HepG2 (cell line): ENCODE measurements at regions not wholly inside any gene's neighbourhood (a gene's known extent, or its start where the extent isn't known, plus 50 kb on each side); places are given as distances from the start of the nearest gene placed in this dataset.

Experiments used
- CENPT ChIP-seq: sonication (generic); formaldehyde crosslinking; IDR thresholded peaks from 2 replicates; pipeline ENCODE4 v1.8.0; 2022; ENCODE audit warnings: low read depth, mild to moderate bottlenecking, moderate library complexity, missing genetic modification reagents
- CHD4 ChIP-seq: fragments of 200-600 bp; sonication (generic); IDR thresholded peaks from 2 replicates; pipeline ENCODE4 v1.7.0; 2017; ENCODE audit warnings: mild to moderate bottlenecking, low read length, borderline replicate concordance
- FOXM1 ChIP-seq: sonication (generic); formaldehyde crosslinking; IDR thresholded peaks from 2 replicates; pipeline ENCODE4 v1.5.0; 2020; ENCODE audit warnings: missing genetic modification reagents
- GATAD2A ChIP-seq: IDR thresholded peaks from 2 replicates; pipeline ENCODE4 v1.6.1; 2016
- GFI1 ChIP-seq: sonication (generic); formaldehyde crosslinking; IDR thresholded peaks from 2 replicates; pipeline ENCODE4 v1.5.0; 2020; ENCODE audit warnings: missing genetic modification reagents, mild to moderate bottlenecking, borderline replicate concordance
- MXD4 ChIP-seq: IDR thresholded peaks from 2 replicates; pipeline ENCODE4 v1.6.1; 2016; ENCODE audit warnings: mild to moderate bottlenecking, missing biosample characterization, missing genetic modification reagents
- PLRG1 ChIP-seq: fragments of 450-650 bp; conservative IDR thresholded peaks from 2 replicates; pipeline ENCODE4 v1.6.1; 2016
- PREB ChIP-seq: sonication (generic); formaldehyde crosslinking; IDR thresholded peaks from 2 replicates; pipeline ENCODE4 v1.4.0; 2020; ENCODE audit warnings: missing genetic modification reagents
- ZNF275 ChIP-seq: sonication (generic); formaldehyde crosslinking; IDR thresholded peaks from 2 replicates; pipeline ENCODE4 v1.8.0; 2022; ENCODE audit warnings: missing genetic modification reagents, mild to moderate bottlenecking, inconsistent platforms, borderline replicate concordance
- ZNF574 ChIP-seq: sonication (generic); formaldehyde crosslinking; IDR thresholded peaks from 2 replicates; pipeline ENCODE4 v1.4.0; 2020; ENCODE audit warnings: missing genetic modification reagents
- ZNF644 ChIP-seq: IDR thresholded peaks from 2 replicates; pipeline ENCODE4 v1.6.1; 2016; ENCODE audit warnings: low read depth
- ZNF746 ChIP-seq: sonication (generic); formaldehyde crosslinking; IDR thresholded peaks from 2 replicates; pipeline ENCODE4 v1.8.0; 2022; ENCODE audit warnings: mild to moderate bottlenecking, missing genetic modification reagents
- ZNF773 ChIP-seq: sonication (generic); formaldehyde crosslinking; IDR thresholded peaks from 2 replicates; pipeline ENCODE4 v1.4.0; 2020; ENCODE audit warnings: missing genetic modification reagents, borderline replicate concordance
- ZNF782 ChIP-seq: sonication (generic); formaldehyde crosslinking; IDR thresholded peaks from 2 replicates; pipeline ENCODE4 v1.4.0; 2020; ENCODE audit warnings: missing genetic modification reagents, mild to moderate bottlenecking, borderline replicate concordance
- ZNF792 ChIP-seq: IDR thresholded peaks from 2 replicates; pipeline ENCODE4 v1.6.1; 2016
- TF ChIP-seq, protein P1 (sequence below): sonication (generic); formaldehyde crosslinking; IDR thresholded peaks from 2 replicates; pipeline ENCODE4 v1.4.0; 2020; ENCODE audit warnings: missing genetic modification reagents, borderline replicate concordance
- TF ChIP-seq, protein P2 (sequence below): sonication (generic); formaldehyde crosslinking; IDR thresholded peaks from 2 replicates; pipeline ENCODE4 v1.8.0; 2022; ENCODE audit warnings: mild to moderate bottlenecking, missing genetic modification reagents, moderate library complexity
- TF ChIP-seq, protein P3 (sequence below): sonication (generic); formaldehyde crosslinking; IDR thresholded peaks from 2 replicates; pipeline ENCODE4 v1.4.0; 2020; ENCODE audit warnings: missing genetic modification reagents

DNA sequence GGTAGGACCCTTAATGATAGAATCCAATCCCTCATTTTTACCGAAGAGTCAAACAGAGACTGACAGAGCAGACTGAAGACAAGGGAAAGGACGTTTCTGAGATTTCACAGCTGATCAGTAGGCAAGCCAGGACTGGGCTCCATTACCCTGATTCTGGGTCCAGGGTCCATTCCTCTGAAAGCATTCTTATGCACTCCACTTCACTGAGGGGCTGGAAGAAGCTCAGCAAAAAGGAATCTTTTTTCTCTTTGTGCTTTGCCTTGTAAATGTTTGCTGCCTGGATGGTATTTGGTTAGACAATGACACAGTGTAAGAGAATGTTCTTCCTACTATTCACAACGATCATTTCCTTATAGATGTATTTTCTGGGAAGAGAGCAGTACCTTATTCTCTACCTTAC, 331.3 kb upstream of the PROX1 start (continued):
- TF ChIP-seq ZNF574 (CRISPR knock-in tag) (no peak), ZNF746 (no peak), CENPT (CRISPR knock-in tag) (no peak), PLRG1 (no peak), FOXM1 (no peak), ZNF275 (CRISPR knock-in tag) (no peak), ZNF773 (CRISPR knock-in tag) (no peak), PREB (no peak), MXD4 (CRISPR knock-in tag) (no peak), GATAD2A (CRISPR knock-in tag) (0 out of 2 replicates have a peak, but pooled peaks have one; percentile 29), GFI1 (CRISPR knock-in tag) (0 out of 2 replicates have a peak, but pooled peaks have one; percentile 38), ZNF792 (no peak), ZNF782 (CRISPR knock-in tag) (no peak), CHD4 (no peak), ZNF644 (CRISPR knock-in tag) (peak; percentile 79)
- TF ChIP-seq, protein P1, sequence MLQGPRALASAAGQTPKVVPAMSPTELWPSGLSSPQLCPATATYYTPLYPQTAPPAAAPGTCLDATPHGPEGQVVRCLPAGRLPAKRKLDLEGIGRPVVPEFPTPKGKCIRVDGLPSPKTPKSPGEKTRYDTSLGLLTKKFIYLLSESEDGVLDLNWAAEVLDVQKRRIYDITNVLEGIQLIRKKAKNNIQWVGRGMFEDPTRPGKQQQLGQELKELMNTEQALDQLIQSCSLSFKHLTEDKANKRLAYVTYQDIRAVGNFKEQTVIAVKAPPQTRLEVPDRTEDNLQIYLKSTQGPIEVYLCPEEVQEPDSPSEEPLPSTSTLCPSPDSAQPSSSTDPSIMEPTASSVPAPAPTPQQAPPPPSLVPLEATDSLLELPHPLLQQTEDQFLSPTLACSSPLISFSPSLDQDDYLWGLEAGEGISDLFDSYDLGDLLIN (CRISPR knock-in tag) = no peak
- TF ChIP-seq, protein P2, sequence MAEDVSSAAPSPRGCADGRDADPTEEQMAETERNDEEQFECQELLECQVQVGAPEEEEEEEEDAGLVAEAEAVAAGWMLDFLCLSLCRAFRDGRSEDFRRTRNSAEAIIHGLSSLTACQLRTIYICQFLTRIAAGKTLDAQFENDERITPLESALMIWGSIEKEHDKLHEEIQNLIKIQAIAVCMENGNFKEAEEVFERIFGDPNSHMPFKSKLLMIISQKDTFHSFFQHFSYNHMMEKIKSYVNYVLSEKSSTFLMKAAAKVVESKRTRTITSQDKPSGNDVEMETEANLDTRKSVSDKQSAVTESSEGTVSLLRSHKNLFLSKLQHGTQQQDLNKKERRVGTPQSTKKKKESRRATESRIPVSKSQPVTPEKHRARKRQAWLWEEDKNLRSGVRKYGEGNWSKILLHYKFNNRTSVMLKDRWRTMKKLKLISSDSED (CRISPR knock-in tag) = no peak
- TF ChIP-seq, protein P3, sequence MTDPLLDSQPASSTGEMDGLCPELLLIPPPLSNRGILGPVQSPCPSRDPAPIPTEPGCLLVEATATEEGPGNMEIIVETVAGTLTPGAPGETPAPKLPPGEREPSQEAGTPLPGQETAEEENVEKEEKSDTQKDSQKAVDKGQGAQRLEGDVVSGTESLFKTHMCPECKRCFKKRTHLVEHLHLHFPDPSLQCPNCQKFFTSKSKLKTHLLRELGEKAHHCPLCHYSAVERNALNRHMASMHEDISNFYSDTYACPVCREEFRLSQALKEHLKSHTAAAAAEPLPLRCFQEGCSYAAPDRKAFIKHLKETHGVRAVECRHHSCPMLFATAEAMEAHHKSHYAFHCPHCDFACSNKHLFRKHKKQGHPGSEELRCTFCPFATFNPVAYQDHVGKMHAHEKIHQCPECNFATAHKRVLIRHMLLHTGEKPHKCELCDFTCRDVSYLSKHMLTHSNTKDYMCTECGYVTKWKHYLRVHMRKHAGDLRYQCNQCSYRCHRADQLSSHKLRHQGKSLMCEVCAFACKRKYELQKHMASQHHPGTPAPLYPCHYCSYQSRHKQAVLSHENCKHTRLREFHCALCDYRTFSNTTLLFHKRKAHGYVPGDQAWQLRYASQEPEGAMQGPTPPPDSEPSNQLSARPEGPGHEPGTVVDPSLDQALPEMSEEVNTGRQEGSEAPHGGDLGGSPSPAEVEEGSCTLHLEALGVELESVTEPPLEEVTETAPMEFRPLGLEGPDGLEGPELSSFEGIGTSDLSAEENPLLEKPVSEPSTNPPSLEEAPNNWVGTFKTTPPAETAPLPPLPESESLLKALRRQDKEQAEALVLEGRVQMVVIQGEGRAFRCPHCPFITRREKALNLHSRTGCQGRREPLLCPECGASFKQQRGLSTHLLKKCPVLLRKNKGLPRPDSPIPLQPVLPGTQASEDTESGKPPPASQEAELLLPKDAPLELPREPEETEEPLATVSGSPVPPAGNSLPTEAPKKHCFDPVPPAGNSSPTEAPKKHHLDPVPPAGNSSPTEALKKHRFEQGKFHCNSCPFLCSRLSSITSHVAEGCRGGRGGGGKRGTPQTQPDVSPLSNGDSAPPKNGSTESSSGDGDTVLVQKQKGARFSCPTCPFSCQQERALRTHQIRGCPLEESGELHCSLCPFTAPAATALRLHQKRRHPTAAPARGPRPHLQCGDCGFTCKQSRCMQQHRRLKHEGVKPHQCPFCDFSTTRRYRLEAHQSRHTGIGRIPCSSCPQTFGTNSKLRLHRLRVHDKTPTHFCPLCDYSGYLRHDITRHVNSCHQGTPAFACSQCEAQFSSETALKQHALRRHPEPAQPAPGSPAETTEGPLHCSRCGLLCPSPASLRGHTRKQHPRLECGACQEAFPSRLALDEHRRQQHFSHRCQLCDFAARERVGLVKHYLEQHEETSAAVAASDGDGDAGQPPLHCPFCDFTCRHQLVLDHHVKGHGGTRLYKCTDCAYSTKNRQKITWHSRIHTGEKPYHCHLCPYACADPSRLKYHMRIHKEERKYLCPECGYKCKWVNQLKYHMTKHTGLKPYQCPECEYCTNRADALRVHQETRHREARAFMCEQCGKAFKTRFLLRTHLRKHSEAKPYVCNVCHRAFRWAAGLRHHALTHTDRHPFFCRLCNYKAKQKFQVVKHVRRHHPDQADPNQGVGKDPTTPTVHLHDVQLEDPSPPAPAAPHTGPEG (CRISPR knock-in tag) = no peak
